ENCODE measurements at regions not wholly inside any gene's neighbourhood (a gene's known extent, or its start where the extent isn't known, plus 50 kb on each side); places are given as distances from the start of the nearest gene placed in this dataset.

DNA sequence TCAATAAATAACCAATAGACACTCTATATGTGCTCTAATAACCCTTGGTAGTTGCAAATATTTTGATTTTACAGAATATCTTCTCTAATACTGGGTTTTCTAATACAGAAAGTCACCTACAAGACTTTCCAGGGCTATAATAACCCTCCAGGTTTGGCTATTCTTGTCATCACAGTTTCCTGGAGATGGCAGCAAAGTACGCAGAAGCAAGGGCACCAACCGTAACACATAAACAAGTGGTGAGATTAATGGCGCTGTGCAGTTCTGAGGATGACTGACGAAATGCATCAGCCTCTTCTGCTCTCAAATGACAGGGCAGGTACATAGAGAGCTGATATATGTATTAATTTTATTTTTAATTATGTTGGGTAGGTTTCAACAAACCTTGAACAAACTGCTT is 122.4 kb downstream of the C4orf33 start:
- Histone ChIP-seq H3K9me3 (ENCODE audit: control insufficient read depth, insufficient read depth, low read length) (no peaks in the 10 kb centered on the region), H4K20me1 (ENCODE audit: insufficient read depth, low read length) (no peaks in the 10 kb centered on the region), H3K4me2 (ENCODE audit: low read depth, low read length) (no peak overlapping the region), H3K23ac (ENCODE audit: low read depth, low read length) (no peak overlapping the region), H3K27me3 (ENCODE audit: control insufficient read depth, insufficient read depth, low read length) (no peaks in the 10 kb centered on the region), H3K9me1 (ENCODE audit: insufficient read depth, low read length) (no peaks in the 10 kb centered on the region), H3K56ac (ENCODE audit: extremely low read depth, insufficient read depth, low read length) (no peak overlapping the region), H2AK5ac (ENCODE audit: low read depth, low read length) (no peak overlapping the region), H4K5ac (ENCODE audit: low read depth, low read length) (no peak overlapping the region), H4K91ac (ENCODE audit: insufficient read depth, low read depth, low read length) (no peak overlapping the region), H2BK120ac (ENCODE audit: low read depth, low read length) (no peak overlapping the region), H3K4ac (ENCODE audit: low read depth, low read length) (no peak overlapping the region), H3K79me1 (ENCODE audit: low read depth in 1 of 2, low read length in 2 of 2) (no peaks in the 10 kb centered on the region), H2AK9ac (replicated peaks; ENCODE audit: low read depth, low read length, poor library complexity) (no peak overlapping the region), H2BK20ac (ENCODE audit: low read depth, low read length) (no peak overlapping the region), H3K18ac (ENCODE audit: low read depth, low read length) (no peak overlapping the region), H2AFZ (replicated peaks; ENCODE audit: low read length, poor library complexity) (no peak overlapping the region), H3K27ac (ENCODE audit: insufficient read depth, low read length) (no peak overlapping the region), H3K14ac (replicated peaks; ENCODE audit: low read depth, low read length) (no peak overlapping the region), H3K36me3 (ENCODE audit: control insufficient read depth, insufficient read depth, low read length) (no peaks in the 10 kb centered on the region), H3K4me1 (ENCODE audit: control insufficient read depth, insufficient read depth, low read length) (no peaks in the 10 kb centered on the region), H2BK15ac (ENCODE audit: low read depth, low read length) (no peak overlapping the region), H3K4me3 (ENCODE audit: insufficient read depth, low read depth, low read length) (no peak overlapping the region), H3K9ac (ENCODE audit: low read depth, low read length) (no peak overlapping the region), H2BK5ac (ENCODE audit: low read depth, low read length, poor library complexity, severe bottlenecking) (no peak overlapping the region), H4K8ac (ENCODE audit: low read depth in 2 of 2, low read length in 2 of 2) (no peak overlapping the region)
- POLR2A ChIA-PET (ENCODE audit: unreplicated experiment): no interaction called here
- TF ChIP-seq MAZ (IDR thresholded peaks at IDR 0.05; ENCODE audit: borderline replicate concordance, low read depth, low read length) (no peak), MXI1 (IDR thresholded peaks at IDR 0.05; ENCODE audit: borderline replicate concordance, low read depth, low read length) (no peak), CEBPB (IDR thresholded peaks at IDR 0.05; ENCODE audit: low read depth, low read length) (no peak), BHLHE40 (IDR thresholded peaks at IDR 0.05; ENCODE audit: low read depth, low read length) (no peak), SMC3 (IDR thresholded peaks at IDR 0.05; ENCODE audit: low read depth, low read length) (no peak), CHD1 (IDR thresholded peaks at IDR 0.05; ENCODE audit: low read depth, low read length) (no peak), RFX5 (IDR thresholded peaks at IDR 0.05; ENCODE audit: low read depth, low read length) (no peak), FOS (IDR thresholded peaks at IDR 0.05; ENCODE audit: low read depth, low read length) (no peak), MAFK (IDR thresholded peaks at IDR 0.05; ENCODE audit: low read depth, low read length) (no peak), RCOR1 (IDR thresholded peaks at IDR 0.05; ENCODE audit: insufficient replicate concordance, low read length) (no peak), NFE2L2 (IDR thresholded peaks at IDR 0.05; ENCODE audit: low read depth, low read length) (no peak)
- TF ChIP-seq, protein P1, sequence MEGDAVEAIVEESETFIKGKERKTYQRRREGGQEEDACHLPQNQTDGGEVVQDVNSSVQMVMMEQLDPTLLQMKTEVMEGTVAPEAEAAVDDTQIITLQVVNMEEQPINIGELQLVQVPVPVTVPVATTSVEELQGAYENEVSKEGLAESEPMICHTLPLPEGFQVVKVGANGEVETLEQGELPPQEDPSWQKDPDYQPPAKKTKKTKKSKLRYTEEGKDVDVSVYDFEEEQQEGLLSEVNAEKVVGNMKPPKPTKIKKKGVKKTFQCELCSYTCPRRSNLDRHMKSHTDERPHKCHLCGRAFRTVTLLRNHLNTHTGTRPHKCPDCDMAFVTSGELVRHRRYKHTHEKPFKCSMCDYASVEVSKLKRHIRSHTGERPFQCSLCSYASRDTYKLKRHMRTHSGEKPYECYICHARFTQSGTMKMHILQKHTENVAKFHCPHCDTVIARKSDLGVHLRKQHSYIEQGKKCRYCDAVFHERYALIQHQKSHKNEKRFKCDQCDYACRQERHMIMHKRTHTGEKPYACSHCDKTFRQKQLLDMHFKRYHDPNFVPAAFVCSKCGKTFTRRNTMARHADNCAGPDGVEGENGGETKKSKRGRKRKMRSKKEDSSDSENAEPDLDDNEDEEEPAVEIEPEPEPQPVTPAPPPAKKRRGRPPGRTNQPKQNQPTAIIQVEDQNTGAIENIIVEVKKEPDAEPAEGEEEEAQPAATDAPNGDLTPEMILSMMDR (conservative IDR thresholded peaks at IDR 0.05; ENCODE audit: low read depth, low read length): no peak
- TF ChIP-seq, protein P2, sequence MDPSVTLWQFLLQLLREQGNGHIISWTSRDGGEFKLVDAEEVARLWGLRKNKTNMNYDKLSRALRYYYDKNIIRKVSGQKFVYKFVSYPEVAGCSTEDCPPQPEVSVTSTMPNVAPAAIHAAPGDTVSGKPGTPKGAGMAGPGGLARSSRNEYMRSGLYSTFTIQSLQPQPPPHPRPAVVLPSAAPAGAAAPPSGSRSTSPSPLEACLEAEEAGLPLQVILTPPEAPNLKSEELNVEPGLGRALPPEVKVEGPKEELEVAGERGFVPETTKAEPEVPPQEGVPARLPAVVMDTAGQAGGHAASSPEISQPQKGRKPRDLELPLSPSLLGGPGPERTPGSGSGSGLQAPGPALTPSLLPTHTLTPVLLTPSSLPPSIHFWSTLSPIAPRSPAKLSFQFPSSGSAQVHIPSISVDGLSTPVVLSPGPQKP (IDR thresholded peaks at IDR 0.05; ENCODE audit: borderline replicate concordance, low read depth, low read length): no peak
- TF ChIP-seq, protein P3, sequence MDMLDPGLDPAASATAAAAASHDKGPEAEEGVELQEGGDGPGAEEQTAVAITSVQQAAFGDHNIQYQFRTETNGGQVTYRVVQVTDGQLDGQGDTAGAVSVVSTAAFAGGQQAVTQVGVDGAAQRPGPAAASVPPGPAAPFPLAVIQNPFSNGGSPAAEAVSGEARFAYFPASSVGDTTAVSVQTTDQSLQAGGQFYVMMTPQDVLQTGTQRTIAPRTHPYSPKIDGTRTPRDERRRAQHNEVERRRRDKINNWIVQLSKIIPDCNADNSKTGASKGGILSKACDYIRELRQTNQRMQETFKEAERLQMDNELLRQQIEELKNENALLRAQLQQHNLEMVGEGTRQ (IDR thresholded peaks at IDR 0.05; ENCODE audit: low read depth, low read length): no peak
- dilution Hi-C loops (cut with HindIII; ENCODE audit: low sequenced_read_pairs, unreplicated experiment): no loop called here
- WGBS, 2 experiments (ENCODE audit: extremely low coverage in 2 of 2, insufficient read length in 1 of 2): no CpG with 5 or more reads among the region's 4 CpGs
- no peak for DNase-seq
- CTCF ChIA-PET: no interaction called here
- BruUV-seq (replicated peaks): no TSS peak
- intact Hi-C loops (cut with micrococcal nuclease): no loop called here
- in situ Hi-C loops (cut with MboI; ENCODE audit: low sequenced_read_pairs): no loop called here
- no peak for ATAC-seq (ENCODE audit: low read depth)

All from IMR-90 (cell line).